ENCODE measurements at regions not wholly inside any gene's neighbourhood (a gene's known extent, or its start where the extent isn't known, plus 50 kb on each side); places are given as distances from the start of the nearest gene placed in this dataset.

- Histone ChIP-seq H3K4me3 (no peak overlapping the region), H3K4me1 (no peaks in the 10 kb centered on the region), H3K4me2 (no peak overlapping the region), H3K9me3 (no peaks in the 10 kb centered on the region), H3K27ac (no peak overlapping the region)
- POLR2A ChIA-PET = no interaction called here
- ATAC-seq = no peak
- WGBS (ENCODE audit: missing lambda C conversion rate) = 10% methylated on average over 3 of the region's 3 CpGs
- TF ChIP-seq ELK1 (IDR thresholded peaks at IDR 0.05; ENCODE audit: low read depth, low read length) (no peak), REST (IDR thresholded peaks at IDR 0.05) (no peak), POLR2AphosphoS2 (conservative IDR thresholded peaks at IDR 0.05; ENCODE audit: low read length) (no peak), TFCP2L1 (CRISPR knock-in tag; IDR thresholded peaks at IDR 0.05) (no peak), BCL3 (IDR thresholded peaks at IDR 0.05) (no peak), ZNF302 (CRISPR knock-in tag; IDR thresholded peaks at IDR 0.05) (no peak), JUNB (IDR thresholded peaks at IDR 0.05) (no peak), NR3C1 (IDR thresholded peaks at IDR 0.05) (no peak), HMGXB4 (CRISPR knock-in tag; IDR thresholded peaks at IDR 0.05; ENCODE audit: borderline replicate concordance) (no peak), NPAS2 (CRISPR knock-in tag; IDR thresholded peaks at IDR 0.05; ENCODE audit: borderline replicate concordance) (no peak), ZSCAN20 (CRISPR knock-in tag; IDR thresholded peaks at IDR 0.05) (no peak), ESRRA (IDR thresholded peaks at IDR 0.05; ENCODE audit: borderline replicate concordance, low read length) (no peak), BHLHE40 (IDR thresholded peaks at IDR 0.05; ENCODE audit: low read depth, low read length) (no peak), CHD4 (IDR thresholded peaks at IDR 0.05; ENCODE audit: borderline replicate concordance) (no peak)
- no peak for DNase-seq (ENCODE audit: low read depth in 1 of 2, low spot score in 1 of 2)
- FAIRE-seq = no peak
- CTCF ChIA-PET = interaction anchor here (1.1 kb wide), 1 partner anchor 73 kb away, joined by 3 read pairs; no protein-coding TSS in a partner anchor
These were observed 147.5 kb upstream of the SYNDIG1 start for GRCh38 chr20:24321973-24322372.

GRCh38 chr20:24318569-24319352, 150.7 kb upstream of the SYNDIG1 start:
- Histone ChIP-seq H3K4me3 (no peak overlapping the region), H3K9me3 (no peaks in the 10 kb centered on the region), H3K4me2 (no peak overlapping the region), H3K4me1 (no peaks in the 10 kb centered on the region), H3K27ac (no peak overlapping the region)
- 36% methylated on average over 15 of the region's 15 CpGs for WGBS (ENCODE audit: missing lambda C conversion rate)
- ATAC-seq = no peak
- FAIRE-seq = no peak
- ChIA-PET POLR2A (no interaction called here), CTCF (interaction anchor here (1.6 kb wide), 1 partner anchor 124 kb away, joined by 5 read pairs; no protein-coding TSS in a partner anchor)
- TF ChIP-seq CBX2 (IDR thresholded peaks at IDR 0.05; ENCODE audit: borderline replicate concordance, low read depth) (no peak), SMC3 (IDR thresholded peaks at IDR 0.05) (no peak), RCOR1 (IDR thresholded peaks at IDR 0.05; ENCODE audit: low read depth, low read length) (no peak), FOSL2 (IDR thresholded peaks at IDR 0.05) (no peak), FOSL2 (CRISPR knock-in tag; IDR thresholded peaks at IDR 0.05) (no peak), ATOH8 (CRISPR knock-in tag; IDR thresholded peaks at IDR 0.05; ENCODE audit: low read depth) (no peak)
- DNase-seq (ENCODE audit: low read depth in 1 of 2, low spot score in 1 of 2) = no peak

Data from A549 (cell line).